K562 (cell line): ENCODE measurements at regions not wholly inside any gene's neighbourhood (a gene's known extent, or its start where the extent isn't known, plus 50 kb on each side); places are given as distances from the start of the nearest gene placed in this dataset.

ENCODE experiments used
- ATAC-seq: fragments of 200-7000 bp; cut with Tn5 transposase; 3 replicates; pipeline ENCODE4 v1.9.1; 2020; ENCODE audit warnings: moderate library complexity
- BruUV-seq: library from RNA; stranded (reverse); fragments of 400-500 nt; replicated peaks from 2 replicates; lab custom pipeline; 2021; lab: Mats Ljungman, UMichigan
- CTCF ChIA-PET: fragments of 300-600 bp; formaldehyde crosslinking; extraction: SDS; loops from one replicate; lab custom pipeline; 2021; ENCODE audit warnings: low intra/inter-chr PET ratio; lab: Yijun Ruan, JAX
- POLR2A ChIA-PET: fragments of 300-600, 350-650 bp; sonication (Branson Sonifier 250); formaldehyde crosslinking; extraction: SDS; loops from one replicate; lab custom pipeline; 2021; ENCODE audit warnings: antibody characterized with exemption, inconsistent platforms; lab: Yijun Ruan, JAX
- DNase-seq, 4 experiments: peaks; one replicate each; pipeline versions ENCODE4 v3.0.0 to v3.0.0-alpha.2; 2011 to 2018; ENCODE audit warnings: low spot score in 3 of 4, mixed read lengths in 3 of 4; ENCODE audit errors: extremely low read depth in 1 of 4
- FAIRE-seq: peaks from 2 replicates; lab custom pipeline; 2011; peaks lifted over from hg19 to GRCh38; lab: Jason Lieb, UNC
- H2AFZ ChIP-seq: 2 replicates; pipeline ENCODE4 v1.6.0; 2011; ENCODE audit warnings: low read depth, low read length, control low read depth, inconsistent platforms
- H3K27ac ChIP-seq: fragments of 200-600 bp; 3 replicates; pipeline ENCODE4 v1.8.0; 2011; ENCODE audit warnings: low read depth, mild to moderate bottlenecking, control low read depth, inconsistent platforms, low read length, moderate library complexity, mixed read lengths; ENCODE audit errors: extremely low read depth
- H3K27me3 ChIP-seq, 2 experiments: fragments of 300-600 bp in 1 of 2; 2 replicates in 1 of 2; 3 replicates in 1 of 2; pipeline versions ENCODE4 v1.6.0 to v1.8.0; 2011; ENCODE audit warnings: inconsistent platforms in 2 of 2, low read length in 2 of 2, mild to moderate bottlenecking in 1 of 2, mixed read lengths in 1 of 2, moderate library complexity in 1 of 2; ENCODE audit not compliant: control insufficient read depth in 2 of 2, insufficient read depth in 2 of 2
- H3K36me3 ChIP-seq: fragments of 300-600 bp; 3 replicates; pipeline ENCODE4 v1.8.0; 2011; ENCODE audit warnings: mild to moderate bottlenecking, low read length, inconsistent platforms; ENCODE audit not compliant: control insufficient read depth, insufficient read depth
- H3K4me1 ChIP-seq, 2 experiments: fragments of 200-600 bp in 1 of 2; replicated peaks in 1 of 2; 2 replicates in 1 of 2; 3 replicates in 1 of 2; pipeline versions ENCODE4 v1.5.1 to v1.8.0; 2011; ENCODE audit warnings: inconsistent platforms in 2 of 2, low read length in 2 of 2, mild to moderate bottlenecking in 1 of 2, mixed read lengths in 1 of 2, moderate library complexity in 1 of 2; ENCODE audit not compliant: control insufficient read depth in 2 of 2, insufficient read depth in 2 of 2
- H3K4me2 ChIP-seq: 2 replicates; pipeline ENCODE4 v1.6.1; 2011; ENCODE audit warnings: low read length, control low read depth, inconsistent platforms, mixed read lengths; ENCODE audit not compliant: insufficient read depth
- H3K4me3 ChIP-seq: fragments of 200-600 bp; sonication (generic), shearing (Covaris generic); 2 replicates; pipeline ENCODE4 v1.5.1; 2016; ENCODE audit warnings: control low read depth, inconsistent platforms
- H3K79me2 ChIP-seq: fragments of 200-600 bp; 3 replicates; pipeline ENCODE4 v1.8.0; 2011; ENCODE audit warnings: low read length, inconsistent platforms; ENCODE audit not compliant: control insufficient read depth, insufficient read depth
- H3K9ac ChIP-seq, 2 experiments: 2 replicates each; pipeline versions ENCODE4 v1.6.0 to v1.6.1; 2011; ENCODE audit warnings: low read depth in 2 of 2, low read length in 2 of 2, control low read depth in 1 of 2, inconsistent platforms in 1 of 2, mild to moderate bottlenecking in 1 of 2, mixed read lengths in 1 of 2; ENCODE audit not compliant: insufficient read depth in 1 of 2
- H3K9me1 ChIP-seq: one replicate; pipeline ENCODE4 v1.6.0; 2011; ENCODE audit warnings: inconsistent platforms, mild to moderate bottlenecking, low read length, moderate library complexity; ENCODE audit not compliant: control insufficient read depth, insufficient read depth
- H3K9me3 ChIP-seq: replicated peaks from 2 replicates; pipeline ENCODE4 v1.5.1; 2011; ENCODE audit warnings: low read depth, low read length, inconsistent platforms; ENCODE audit not compliant: control insufficient read depth, insufficient read depth
- H4K20me1 ChIP-seq: replicated peaks from 2 replicates; pipeline ENCODE4 v1.6.1; 2011; ENCODE audit warnings: low read length, inconsistent platforms, mixed read lengths; ENCODE audit not compliant: control insufficient read depth, insufficient read depth
- CTCF ChIP-seq, 3 experiments: IDR thresholded peaks in 2 of 3; conservative IDR thresholded peaks in 1 of 3; 2 replicates each; pipeline ENCODE4 v1.5.1; 2011 to 2012; ENCODE audit warnings: low read length in 3 of 3, mild to moderate bottlenecking in 3 of 3, control low read depth in 2 of 3, improper control_type of control experiment in 1 of 3, inconsistent platforms in 1 of 3, low read depth in 1 of 3, mixed read lengths in 1 of 3, moderate library complexity in 1 of 3; ENCODE audit not compliant: insufficient read depth in 2 of 3
- ELK1 ChIP-seq: sonication (generic); formaldehyde crosslinking; IDR thresholded peaks from 2 replicates; pipeline ENCODE4 v1.8.1; 2022; ENCODE audit warnings: missing genetic modification reagents
- HOXB6 ChIP-seq: fragments of 250-450 bp; sonication (Bioruptor Pico); IDR thresholded peaks from 2 replicates; pipeline ENCODE4 v1.5.1; 2022; ENCODE audit warnings: mild to moderate bottlenecking, borderline replicate concordance
- LARP7 ChIP-seq: fragments of 450-650 bp; IDR thresholded peaks from 2 replicates; pipeline ENCODE4 v1.6.1; 2016
- MCM2 ChIP-seq: fragments of 450-650 bp; IDR thresholded peaks from 2 replicates; pipeline ENCODE4 v1.6.1; 2017; ENCODE audit warnings: low read depth, mild to moderate bottlenecking
- MITF ChIP-seq: IDR thresholded peaks from 2 replicates; pipeline ENCODE4 v1.6.1; 2014; ENCODE audit warnings: antibody characterized with exemption
- MLX ChIP-seq, 2 experiments: fragments of 450-650 bp in 1 of 2; sonication (generic) in 1 of 2; formaldehyde crosslinking; conservative IDR thresholded peaks; 2 replicates each; pipeline versions ENCODE4 v1.4.0 to v1.8.1; 2020 to 2022; ENCODE audit warnings: mild to moderate bottlenecking in 1 of 2, missing genetic modification reagents in 1 of 2
- SMAD4 ChIP-seq: fragments of 250-450 bp; sonication (Bioruptor Pico); conservative IDR thresholded peaks from 2 replicates; pipeline ENCODE4 v1.8.0; 2021; ENCODE audit warnings: inconsistent platforms, mild to moderate bottlenecking, moderate library complexity
- SPI1 ChIP-seq: IDR thresholded peaks from 2 replicates; pipeline ENCODE4 v1.6.1; 2011; ENCODE audit warnings: low read depth, low read length, control low read depth, borderline replicate concordance
- STAG1 ChIP-seq: sonication (generic); formaldehyde crosslinking; IDR thresholded peaks from 2 replicates; pipeline ENCODE4 v1.5.0; 2020; ENCODE audit warnings: missing genetic modification reagents, borderline replicate concordance
- ZBTB34 ChIP-seq: fragments of 250-450 bp; sonication (Bioruptor Pico); IDR thresholded peaks from 2 replicates; pipeline ENCODE4 v1.8.0; 2021; ENCODE audit warnings: mild to moderate bottlenecking, moderate library complexity
- ZFP36 ChIP-seq: fragments of 150-350 bp; IDR thresholded peaks from 2 replicates; pipeline ENCODE4 v1.6.1; 2018; ENCODE audit warnings: low read length, low read depth; ENCODE audit not compliant: partially characterized antibody
- ZNF277 ChIP-seq: fragments of 250-450 bp; sonication (Bioruptor Pico); IDR thresholded peaks from 2 replicates; pipeline ENCODE4 v1.8.0; 2022; ENCODE audit warnings: inconsistent platforms, mild to moderate bottlenecking, moderate library complexity, borderline replicate concordance
- ZNF584 ChIP-seq: fragments of 200-800 bp; sonication (Bioruptor generic); IDR thresholded peaks from 2 replicates; pipeline ENCODE4 v1.6.1; 2016; ENCODE audit warnings: low read depth, mild to moderate bottlenecking, missing genetic modification characterization, missing compliant biosample characterization
- WGBS: fragments of 100-300 bp; shearing (Covaris generic); methylation state at CpG from one replicate; pipeline ENCODE4 v1.1.6; 2016; ENCODE audit warnings: low coverage, mixed read lengths; ENCODE audit not compliant: insufficient coverage; ENCODE audit errors: missing lambda C conversion rate; 5-methylcytosine and 5-hydroxymethylcytosine counted together
- in situ Hi-C: fragments of 300-500 bp; cut with MboI; formaldehyde crosslinking; loops from 4 replicates; pipeline ENCODE4 v1.15.0; 2018; ENCODE audit warnings: inconsistent platforms, mixed read lengths
- intact Hi-C: fragments of 100-400 bp; cut with micrococcal nuclease; formaldehyde crosslinking; loops from 2 replicates; pipeline ENCODE4 v1.14.2; 2022

GRCh38 chr18:24552218-24552617 lies 91.8 kb downstream of the HRH4 start:
- no peaks in the 10 kb centered on the region for H3K36me3 ChIP-seq
- H3K4me2 ChIP-seq = no peak overlapping the region
- H2AFZ ChIP-seq = no peak overlapping the region
- H3K4me1 ChIP-seq = no peaks in the 10 kb centered on the region
- POLR2A ChIA-PET = interaction anchor here (0.6 kb wide), 1 partner anchor 286 kb away, joined by 3 read pairs; no protein-coding TSS in a partner anchor
- no peak overlapping the region for H3K4me3 ChIP-seq
- ATAC-seq (no peak), DNase-seq (no peak), FAIRE-seq (no peak)
- intact Hi-C loops = no loop called here
- no peaks in the 10 kb centered on the region for H4K20me1 ChIP-seq
- no peak overlapping the region for H3K27ac ChIP-seq
- no peaks in the 10 kb centered on the region for H3K9me1 ChIP-seq
- H3K9ac ChIP-seq = no peak overlapping the region
- 2% methylated on average over 4 of the region's 4 CpGs for WGBS
- CTCF ChIA-PET = no interaction called here
- in situ Hi-C loops = no loop called here
- BruUV-seq = no TSS peak
- H3K9me3 ChIP-seq = no peaks in the 10 kb centered on the region
- no peaks in the 10 kb centered on the region for H3K79me2 ChIP-seq
- H3K27me3 ChIP-seq = no peaks in the 10 kb centered on the region
- TF ChIP-seq SMAD4 (no peak), ELK1 (no peak), MLX (CRISPR knock-in tag; conservative IDR thresholded peaks at IDR 0.05) (no peak), SPI1 (no peak), HOXB6 (CRISPR knock-in tag) (no peak), MITF (no peak), LARP7 (no peak), CTCF (IDR thresholded peaks at IDR 0.05 in 2 of 3, conservative IDR thresholded peaks at IDR 0.05 in 1 of 3; ENCODE audit: insufficient read depth in 2 of 3, low read depth in 1 of 3, low read length in 3 of 3) (no peak), STAG1 (CRISPR knock-in tag) (no peak), ZNF584 (CRISPR knock-in tag) (no peak), MCM2 (no peak), ZNF277 (CRISPR knock-in tag) (no peak), ZBTB34 (CRISPR knock-in tag) (no peak), ZFP36 (no peak)
